Fibroblast of lung (primary cell): ENCODE measurements at regions not wholly inside any gene's neighbourhood (a gene's known extent, or its start where the extent isn't known, plus 50 kb on each side); places are given as distances from the start of the nearest gene placed in this dataset.

Source experiments
- CTCF ChIP-seq, 2 donors: IDR thresholded peaks in 1 of 2; conservative IDR thresholded peaks in 1 of 2; 1 replicate in 1 of 2; 2 replicates in 1 of 2; pipeline ENCODE4 v1.5.1; 2011 to 2012; ENCODE audit warnings: low read length in 2 of 2, control low read depth in 1 of 2, inconsistent platforms in 1 of 2, low read depth in 1 of 2, mild to moderate bottlenecking in 1 of 2
- EZH2 ChIP-seq: IDR thresholded peaks from 2 replicates; pipeline ENCODE4 v1.5.1; 2012; ENCODE audit warnings: low read length, control low read depth, mild to moderate bottlenecking; ENCODE audit errors: missing control alignments

GRCh38 chr18:39350945-39351344, 1785.3 kb upstream of the CELF4 start:
- TF ChIP-seq CTCF (conservative IDR thresholded peaks at IDR 0.05 in 1 of 2, IDR thresholded peaks at IDR 0.05 in 1 of 2; ENCODE audit: low read depth in 1 of 2, low read length in 2 of 2): no peak
- no peak for TF ChIP-seq EZH2
